ENCODE measurements at regions not wholly inside any gene's neighbourhood (a gene's known extent, or its start where the extent isn't known, plus 50 kb on each side); places are given as distances from the start of the nearest gene placed in this dataset.

DNA sequence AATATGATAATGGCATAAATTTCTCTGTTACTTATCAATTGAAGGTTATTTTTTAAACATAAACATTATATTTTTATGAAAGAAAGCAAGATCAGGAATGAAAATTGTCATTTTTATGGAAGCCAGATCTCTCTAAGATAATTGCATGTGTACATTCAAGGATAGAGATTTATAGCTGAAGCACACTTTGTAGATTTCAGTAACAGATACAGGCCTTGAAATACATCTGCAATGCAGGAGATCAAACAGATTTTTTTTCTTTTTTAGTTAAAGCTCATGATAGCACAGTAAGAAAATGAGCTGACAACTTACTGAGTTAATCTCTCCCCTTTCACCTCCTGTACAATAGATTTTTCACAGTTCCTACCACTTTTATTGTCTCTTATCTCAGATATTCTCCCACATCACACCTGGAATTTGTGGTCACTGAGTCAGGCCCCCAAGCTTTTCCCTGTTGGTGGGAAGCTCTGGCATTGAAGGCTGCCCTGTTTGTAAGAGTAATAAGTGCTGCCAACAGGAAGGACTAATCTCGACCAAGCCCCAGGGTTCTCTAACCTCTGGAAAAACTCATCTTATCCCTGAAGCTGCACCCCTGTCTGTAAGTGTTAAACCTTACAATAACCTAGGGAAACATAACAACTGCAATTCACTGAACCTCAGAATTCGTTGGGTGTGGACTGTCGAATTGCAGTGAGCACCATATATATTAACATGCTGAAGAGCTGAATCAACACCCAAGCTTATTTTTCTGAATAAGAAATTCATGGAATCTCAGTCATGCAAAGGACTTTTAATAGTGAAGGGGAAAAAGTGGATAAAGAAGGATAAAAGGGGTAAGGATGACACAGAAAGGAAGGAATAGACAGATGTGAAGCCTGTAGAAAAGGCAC is 599.0 kb downstream of the LMO4 start:
- H3K36me3 ChIP-seq: no peaks in the 10 kb centered on the region
- H3K9me3 ChIP-seq: peaks cover 11% of the 10 kb centered on the region
- H3K27me3 ChIP-seq: no peaks in the 10 kb centered on the region
- no peak for DNase-seq
- no peak overlapping the region for H3K4me3 ChIP-seq

GRCh38 chr1:87928623-87929022 is 599.9 kb downstream of the LMO4 start:
- Histone ChIP-seq H3K4me3 (no peak overlapping the region), H3K9me3 (peaks cover 11% of the 10 kb centered on the region), H3K27me3 (no peaks in the 10 kb centered on the region), H3K36me3 (no peaks in the 10 kb centered on the region)
- no peak for DNase-seq

GRCh38 chr1:87929906-87930305 is 601.2 kb downstream of the LMO4 start:
- Histone ChIP-seq H3K9me3 (peaks cover 11% of the 10 kb centered on the region), H3K36me3 (no peaks in the 10 kb centered on the region), H3K27me3 (no peaks in the 10 kb centered on the region), H3K4me3 (no peak overlapping the region)
- DNase-seq: no peak

DNA sequence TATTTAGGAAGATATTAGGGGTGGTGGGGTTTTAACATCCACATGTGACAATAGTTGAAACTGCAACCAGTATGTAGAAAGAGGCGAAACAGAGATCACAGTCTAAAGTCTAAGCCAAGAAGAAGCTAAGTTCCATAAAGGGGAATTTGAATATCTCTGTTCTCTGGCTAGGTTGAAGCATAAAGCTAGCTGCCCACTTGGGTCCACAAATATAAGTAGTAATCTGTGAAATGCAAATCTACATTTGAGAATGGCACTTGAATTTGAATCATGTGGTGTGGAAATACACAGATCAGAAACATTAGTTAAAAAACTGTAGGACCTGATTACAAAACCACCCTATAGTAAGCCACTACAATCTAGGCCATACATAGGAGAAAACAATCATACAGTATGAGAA is 602.1 kb downstream of the LMO4 start:
- H3K27me3 ChIP-seq: no peaks in the 10 kb centered on the region
- peaks cover 11% of the 10 kb centered on the region for H3K9me3 ChIP-seq
- H3K36me3 ChIP-seq: no peaks in the 10 kb centered on the region
- no peak for DNase-seq
- H3K4me3 ChIP-seq: no peak overlapping the region

- Histone ChIP-seq H3K36me3 (no peaks in the 10 kb centered on the region), H3K9me3 (peaks cover 11% of the 10 kb centered on the region), H3K27me3 (no peaks in the 10 kb centered on the region), H3K4me3 (no peak overlapping the region)
- no peak for DNase-seq
Measured at GRCh38 chr1:87933171-87933570, 604.5 kb downstream of the LMO4 start.

DNA sequence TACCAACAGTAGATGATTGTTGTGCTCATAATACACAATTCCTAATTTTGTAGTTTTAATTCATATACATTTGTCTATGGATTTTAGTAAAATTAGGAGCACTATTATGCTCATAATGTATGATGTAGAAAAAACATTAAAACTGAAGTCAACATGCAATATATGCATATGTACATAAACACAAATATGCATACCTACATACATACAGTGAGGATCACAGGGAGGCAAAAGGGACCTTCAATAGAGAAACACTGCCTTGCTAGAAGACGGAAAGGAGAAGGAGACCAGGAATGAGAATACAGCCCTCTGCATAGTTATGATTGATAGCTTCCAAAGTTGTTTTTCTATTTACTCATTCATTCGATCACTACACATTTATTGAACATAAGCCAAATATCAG is 606.5 kb downstream of the LMO4 start:
- DNase-seq: no peak
- H3K36me3 ChIP-seq: no peaks in the 10 kb centered on the region
- no peaks in the 10 kb centered on the region for H3K27me3 ChIP-seq
- H3K4me3 ChIP-seq: no peak overlapping the region
- H3K9me3 ChIP-seq: peaks cover 11% of the 10 kb centered on the region

GRCh38 chr1:87937831-87938395 is 609.2 kb downstream of the LMO4 start:
- no peaks in the 10 kb centered on the region for H3K27me3 ChIP-seq
- DNase-seq: no peak
- no peaks in the 10 kb centered on the region for H3K36me3 ChIP-seq
- no peak overlapping the region for H3K4me3 ChIP-seq
- H3K9me3 ChIP-seq: no peaks in the 10 kb centered on the region; the same call in 1 of the 2 replicates

GRCh38 chr1:87938631-87939030 is 610.0 kb downstream of the LMO4 start:
- Histone ChIP-seq H3K4me3 (no peak overlapping the region), H3K9me3 (no peaks in the 10 kb centered on the region; the same call in 1 of the 2 replicates), H3K36me3 (no peaks in the 10 kb centered on the region), H3K27me3 (no peaks in the 10 kb centered on the region)
- no peak for DNase-seq

- DNase-seq: no peak
- Histone ChIP-seq H3K4me3 (no peak overlapping the region), H3K36me3 (no peaks in the 10 kb centered on the region), H3K27me3 (no peaks in the 10 kb centered on the region), H3K9me3 (no peaks in the 10 kb centered on the region; the same call in 1 of the 2 replicates)
Measured at GRCh38 chr1:87939444-87939843, 610.8 kb downstream of the LMO4 start.

DNA sequence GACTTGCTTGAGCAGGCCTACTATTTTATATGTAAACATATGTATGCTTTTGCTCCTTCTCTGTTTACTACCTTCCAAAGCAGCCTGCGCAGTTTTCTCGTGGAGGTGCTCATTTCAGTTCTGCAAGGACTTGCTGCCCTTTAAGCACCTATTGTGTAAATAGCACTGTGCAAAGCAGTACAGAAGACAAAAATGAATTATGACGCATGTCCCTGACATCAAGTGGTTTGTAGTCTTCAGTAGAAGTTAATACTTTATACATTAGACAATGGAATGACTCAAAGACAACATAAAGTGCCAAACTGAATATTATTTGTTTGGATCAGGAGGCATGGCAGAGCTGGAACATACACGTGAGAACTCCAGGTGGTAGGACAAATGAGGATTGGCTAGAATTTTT is 611.7 kb downstream of the LMO4 start:
- Histone ChIP-seq H3K9me3 (no peaks in the 10 kb centered on the region; the same call in 1 of the 2 replicates), H3K4me3 (no peak overlapping the region), H3K27me3 (no peaks in the 10 kb centered on the region), H3K36me3 (no peaks in the 10 kb centered on the region)
- no peak for DNase-seq

DNA sequence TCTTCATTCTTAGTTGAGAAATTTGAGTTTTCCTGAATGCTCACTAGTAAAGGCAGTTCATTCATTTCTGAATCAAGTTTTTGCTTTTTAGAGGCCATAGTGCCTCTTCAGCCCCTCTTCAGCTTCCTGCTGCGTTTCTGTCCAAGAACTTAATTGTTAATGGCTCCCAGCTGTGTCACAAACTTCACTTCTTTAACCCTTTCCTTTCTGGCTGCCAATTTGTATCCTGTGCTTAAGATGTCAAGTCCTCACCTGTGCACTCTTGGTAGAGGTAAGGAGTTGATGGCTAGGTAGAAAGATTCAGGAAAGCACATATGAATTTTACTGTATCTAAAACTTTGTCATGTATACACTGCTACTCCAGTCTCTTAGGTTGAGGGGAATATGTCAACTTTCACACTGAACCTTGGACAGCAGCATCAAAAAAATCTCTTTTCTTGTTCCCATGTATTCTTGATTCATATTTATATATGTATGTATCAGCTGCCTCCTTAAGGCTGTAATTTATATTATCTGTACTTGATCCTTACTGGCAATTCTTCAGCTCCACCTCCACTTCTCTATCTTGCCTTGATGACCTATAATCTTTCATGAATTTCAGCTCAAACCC is 612.8 kb downstream of the LMO4 start:
- H3K27me3 ChIP-seq: no peaks in the 10 kb centered on the region
- no peaks in the 10 kb centered on the region for H3K36me3 ChIP-seq
- no peaks in the 10 kb centered on the region; the same call in 1 of the 2 replicates for H3K9me3 ChIP-seq
- no peak overlapping the region for H3K4me3 ChIP-seq
- DNase-seq: no peak

DNA sequence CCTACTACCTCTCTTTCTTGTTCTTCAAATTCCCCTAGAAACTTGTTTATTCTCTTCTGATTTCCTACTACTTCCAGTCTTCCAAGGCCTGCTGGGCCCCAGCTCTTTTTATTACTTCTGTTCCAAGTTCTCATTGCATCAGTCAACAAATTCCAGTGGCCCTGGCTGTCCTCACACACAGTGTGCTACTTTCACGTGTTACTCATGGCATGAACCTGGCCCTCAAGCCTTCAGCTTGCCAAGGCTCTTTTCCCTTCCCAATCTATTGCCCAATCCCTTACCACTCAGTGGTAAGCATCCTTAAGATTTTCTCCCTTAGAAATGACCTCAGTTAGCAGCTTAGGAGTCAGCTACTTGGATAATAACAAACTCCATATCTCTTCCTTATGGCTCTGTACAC is 613.5 kb downstream of the LMO4 start:
- peak; percentile 81 for DNase-seq
- H3K36me3 ChIP-seq: no peaks in the 10 kb centered on the region
- H3K27me3 ChIP-seq: no peaks in the 10 kb centered on the region
- H3K9me3 ChIP-seq: no peaks in the 10 kb centered on the region; the same call in 1 of the 2 replicates
- no peak overlapping the region for H3K4me3 ChIP-seq

GRCh38 chr1:87949711-87950110 is 621.0 kb downstream of the LMO4 start:
- no peak for DNase-seq
- no peaks in the 10 kb centered on the region for H3K9me3 ChIP-seq
- H3K36me3 ChIP-seq: no peaks in the 10 kb centered on the region
- H3K4me3 ChIP-seq: no peak overlapping the region
- H3K27me3 ChIP-seq: no peaks in the 10 kb centered on the region

- DNase-seq: peak; percentile 9
- H3K36me3 ChIP-seq: no peaks in the 10 kb centered on the region
- H3K4me3 ChIP-seq: no peak overlapping the region
- no peaks in the 10 kb centered on the region for H3K27me3 ChIP-seq
- H3K9me3 ChIP-seq: no peaks in the 10 kb centered on the region
Measured at GRCh38 chr1:87950369-87950768, 621.7 kb downstream of the LMO4 start.

GRCh38 chr1:87951409-87951808 is 622.7 kb downstream of the LMO4 start:
- Histone ChIP-seq H3K36me3 (no peaks in the 10 kb centered on the region), H3K4me3 (no peak overlapping the region), H3K9me3 (no peaks in the 10 kb centered on the region), H3K27me3 (no peaks in the 10 kb centered on the region)
- no peak for DNase-seq

- H3K4me3 ChIP-seq: no peak overlapping the region
- H3K9me3 ChIP-seq: no peaks in the 10 kb centered on the region
- H3K27me3 ChIP-seq: no peaks in the 10 kb centered on the region
- no peak for DNase-seq
- no peaks in the 10 kb centered on the region for H3K36me3 ChIP-seq
Measured at GRCh38 chr1:87951852-87952251, 623.2 kb downstream of the LMO4 start.

- no peaks in the 10 kb centered on the region for H3K9me3 ChIP-seq
- no peaks in the 10 kb centered on the region for H3K36me3 ChIP-seq
- H3K4me3 ChIP-seq: no peak overlapping the region
- no peaks in the 10 kb centered on the region for H3K27me3 ChIP-seq
- no peak for DNase-seq
Measured at GRCh38 chr1:87953121-87953520, 624.4 kb downstream of the LMO4 start.
